A549 (cell line): ENCODE measurements at regions not wholly inside any gene's neighbourhood (a gene's known extent, or its start where the extent isn't known, plus 50 kb on each side); places are given as distances from the start of the nearest gene placed in this dataset.

ENCODE experiments used
- ATAC-seq, 2 experiments: fragments of 200-7000 bp in 1 of 2; fragments of >200 bp in 1 of 2; cut with Nextera tagmentation in 1 of 2; cut with Tn5 transposase in 1 of 2; 3 replicates each; pipeline versions ENCODE4 v1.8.0 to v1.9.1; 2018 to 2020; ENCODE audit warnings: mild to moderate bottlenecking in 1 of 2, moderate library complexity in 1 of 2
- CTCF ChIA-PET: fragments of 300-600 bp; sonication (Branson Sonifier 250); formaldehyde crosslinking; extraction: SDS; loops from one replicate; lab custom pipeline; 2021; ENCODE audit warnings: antibody characterized with exemption, inconsistent platforms; lab: Yijun Ruan, JAX
- POLR2A ChIA-PET: fragments of 350-600 bp; formaldehyde crosslinking; extraction: SDS; loops from one replicate; lab custom pipeline; 2021; ENCODE audit warnings: antibody characterized with exemption, inconsistent platforms; lab: Yijun Ruan, JAX
- DNase-seq, 2 experiments: peaks; one replicate each; pipeline versions ENCODE4 v3.0.0 to v3.0.0-alpha.2; 2011 to 2016; ENCODE audit warnings: low read depth in 1 of 2, low spot score in 1 of 2
- FAIRE-seq: peaks from 2 replicates; lab custom pipeline; 2011; peaks lifted over from hg19 to GRCh38; lab: Jason Lieb, UNC
- H3K27ac ChIP-seq, 2 experiments: fragments of >200 bp; sonication (Bioruptor Twin); formaldehyde crosslinking; 3 replicates each; pipeline ENCODE4 v1.5.1; 2016 to 2017
- H3K4me1 ChIP-seq: fragments of >200 bp; sonication (Bioruptor Twin); formaldehyde crosslinking; 3 replicates; pipeline ENCODE4 v1.6.1; 2016
- H3K4me2 ChIP-seq: fragments of >200 bp; sonication (Bioruptor Twin); formaldehyde crosslinking; 3 replicates; pipeline ENCODE4 v1.6.1; 2016
- H3K4me3 ChIP-seq: fragments of >200 bp; sonication (Bioruptor Twin); formaldehyde crosslinking; 3 replicates; pipeline ENCODE4 v1.5.1; 2016
- H3K9me3 ChIP-seq: fragments of >200 bp; sonication (Bioruptor Twin); formaldehyde crosslinking; 3 replicates; pipeline ENCODE4 v1.6.1; 2016
- CEBPB ChIP-seq, 2 experiments: fragments of >200 bp in 1 of 2; sonication (Bioruptor Twin) in 1 of 2; formaldehyde crosslinking in 1 of 2; IDR thresholded peaks; 2 replicates each; pipeline ENCODE4 v1.6.1; 2012 to 2016
- EP300 ChIP-seq, 2 experiments: fragments of >200 bp; sonication (Bioruptor Twin); formaldehyde crosslinking; IDR thresholded peaks; 2 replicates in 1 of 2; 3 replicates in 1 of 2; pipeline ENCODE4 v1.6.1; 2016 to 2017
- HEYL ChIP-seq: fragments of 250-450 bp; sonication (Bioruptor Pico); IDR thresholded peaks from 2 replicates; pipeline ENCODE4 v1.8.0; 2021; ENCODE audit warnings: mild to moderate bottlenecking, moderate library complexity
- HOXB13 ChIP-seq: fragments of 250-450 bp; sonication (Bioruptor Pico); IDR thresholded peaks from 2 replicates; pipeline ENCODE4 v1.5.0; 2020; ENCODE audit warnings: low read depth, mild to moderate bottlenecking, moderate library complexity
- HOXB5 ChIP-seq: fragments of 250-450 bp; sonication (Bioruptor Pico); IDR thresholded peaks from 2 replicates; pipeline ENCODE4 v1.5.0; 2020; ENCODE audit warnings: mild to moderate bottlenecking, moderate library complexity
- JUN ChIP-seq, 2 experiments: fragments of >200 bp; sonication (Bioruptor Twin); formaldehyde crosslinking; IDR thresholded peaks; 2 replicates in 1 of 2; 3 replicates in 1 of 2; pipeline ENCODE4 v1.6.1; 2016 to 2017
- JUNB ChIP-seq: fragments of >200 bp; sonication (Bioruptor Twin); formaldehyde crosslinking; IDR thresholded peaks from 2 replicates; pipeline ENCODE4 v1.6.1; 2016
- KDM1A ChIP-seq: fragments of 200-600 bp; sonication (generic); IDR thresholded peaks from 2 replicates; pipeline ENCODE4 v1.6.1; 2016; ENCODE audit warnings: low read depth, mild to moderate bottlenecking
- MAZ ChIP-seq: fragments of 150-350 bp; IDR thresholded peaks from 2 replicates; pipeline ENCODE4 v1.6.1; 2014; ENCODE audit warnings: antibody characterized with exemption, low read depth, low read length, borderline replicate concordance
- NFE2L2 ChIP-seq: fragments of 150-350 bp; conservative IDR thresholded peaks from 2 replicates; pipeline ENCODE4 v1.6.1; 2014; ENCODE audit warnings: low read length
- NPAS2 ChIP-seq: fragments of 250-450 bp; sonication (Bioruptor Pico); IDR thresholded peaks from 2 replicates; pipeline ENCODE4 v1.8.0; 2022; ENCODE audit warnings: mild to moderate bottlenecking, moderate library complexity, borderline replicate concordance
- POLR2A ChIP-seq: IDR thresholded peaks from 2 replicates; pipeline ENCODE4 v1.6.1; 2012; ENCODE audit warnings: mild to moderate bottlenecking, low read length
- RARB ChIP-seq: fragments of 250-450 bp; sonication (Bioruptor Pico); IDR thresholded peaks from 2 replicates; pipeline ENCODE4 v1.8.0; 2021; ENCODE audit warnings: mild to moderate bottlenecking, moderate library complexity
- RCOR1 ChIP-seq: fragments of 150-350 bp; IDR thresholded peaks from 2 replicates; pipeline ENCODE4 v1.6.1; 2014; ENCODE audit warnings: antibody characterized with exemption, low read length, low read depth
- RNF2 ChIP-seq: fragments of 200-600 bp; sonication (generic); IDR thresholded peaks from 2 replicates; pipeline ENCODE4 v1.6.1; 2016; ENCODE audit warnings: low read depth, mild to moderate bottlenecking, antibody characterized with exemption, moderate library complexity, borderline replicate concordance
- TP53 ChIP-seq: fragments of 250-450 bp; sonication (Bioruptor Pico); IDR thresholded peaks from 2 replicates; pipeline ENCODE4 v1.5.0; 2021; ENCODE audit warnings: mild to moderate bottlenecking, moderate library complexity
- ZSCAN20 ChIP-seq: fragments of 250-450 bp; sonication (Bioruptor Pico); IDR thresholded peaks from 2 replicates; pipeline ENCODE4 v1.8.0; 2022; ENCODE audit warnings: mild to moderate bottlenecking, moderate library complexity
- WGBS: methylation state at CpG from one replicate; pipeline ENCODE4 v1.1.6; 2017; ENCODE audit errors: missing lambda C conversion rate; 5-methylcytosine and 5-hydroxymethylcytosine counted together
- TF ChIP-seq, protein P1 (sequence below): fragments of >200 bp; sonication (Bioruptor Twin); formaldehyde crosslinking; IDR thresholded peaks from 2 replicates; pipeline ENCODE4 v1.6.1; 2016
- TF ChIP-seq, protein P2 (sequence below): fragments of 150-350 bp; IDR thresholded peaks from 2 replicates; pipeline ENCODE4 v1.6.1; 2014; ENCODE audit warnings: low read depth, mild to moderate bottlenecking, low read length
- TF ChIP-seq, protein P3 (sequence below): IDR thresholded peaks from 2 replicates; pipeline ENCODE4 v1.6.1; 2012
- TF ChIP-seq, protein P4 (sequence below): fragments of >200 bp; sonication (Bioruptor Twin); formaldehyde crosslinking; IDR thresholded peaks from 3 replicates; pipeline ENCODE4 v1.6.1; 2016
- TF ChIP-seq, protein P5 (sequence below): fragments of >200 bp; sonication (Bioruptor Twin); formaldehyde crosslinking; IDR thresholded peaks from 3 replicates; pipeline ENCODE4 v1.5.1; 2016
- TF ChIP-seq, protein P6 (sequence below): fragments of 200-600 bp; sonication (generic); IDR thresholded peaks from 2 replicates; pipeline ENCODE4 v1.6.1; 2016; ENCODE audit warnings: antibody characterized with exemption, mild to moderate bottlenecking, moderate library complexity

DNA sequence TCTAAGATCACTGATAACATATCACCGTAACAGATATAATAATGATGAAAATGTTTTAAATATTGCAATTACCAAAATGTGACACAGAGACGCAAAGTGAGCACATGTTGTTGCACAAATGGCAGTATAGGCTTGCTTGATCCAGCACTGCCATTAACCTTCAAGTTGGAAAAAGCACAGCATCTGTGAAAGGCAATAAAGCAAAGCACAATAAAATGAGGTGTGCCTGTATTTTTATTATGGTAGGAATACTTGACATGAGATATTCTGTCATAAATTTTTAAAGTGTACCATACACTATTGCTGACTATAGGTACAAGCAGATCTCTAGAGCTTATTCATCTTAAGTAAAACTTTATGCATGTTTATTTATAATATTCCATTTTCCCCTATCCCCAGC lies 312.2 kb downstream of the PTH2R start:
- CTCF ChIA-PET, result no interaction called here
- ATAC-seq (no peak), DNase-seq (no peak), FAIRE-seq (no peak)
- Histone ChIP-seq H3K4me2 (no peak overlapping the region), H3K4me3 (no peak overlapping the region), H3K9me3 (no peaks in the 10 kb centered on the region), H3K4me1 (no peaks in the 10 kb centered on the region), H3K27ac (no peak overlapping the region)
- POLR2A ChIA-PET, result no interaction called here
- WGBS, result 30% methylated on average over 2 of the region's 2 CpGs
- TF ChIP-seq MAZ, result no peak
- TF ChIP-seq NFE2L2, result no peak
- no peak for TF ChIP-seq ZSCAN20 (CRISPR knock-in tag)

DNA sequence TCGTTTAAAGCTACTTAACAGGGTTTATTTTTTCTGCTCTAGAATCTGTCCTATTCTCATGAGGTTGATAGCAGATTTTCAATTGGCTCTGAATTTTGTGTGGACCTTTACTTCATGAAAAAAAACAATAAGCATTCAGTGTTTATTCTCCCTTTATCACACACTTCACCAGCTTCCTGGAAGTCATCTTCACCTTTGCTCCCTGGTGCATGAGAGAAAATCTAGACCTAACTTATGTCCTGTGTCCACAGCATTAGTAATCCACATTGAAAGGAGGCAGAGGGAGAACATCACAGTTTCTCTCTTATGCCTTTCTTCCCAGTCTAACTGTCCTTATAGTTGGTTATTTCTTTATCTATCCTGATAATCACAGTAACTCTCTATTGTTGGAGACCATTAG lies 316.1 kb downstream of the PTH2R start:
- ChIA-PET POLR2A (no interaction called here), CTCF (no interaction called here)
- Histone ChIP-seq H3K4me2 (no peak overlapping the region), H3K4me1 (no peaks in the 10 kb centered on the region), H3K4me3 (no peak overlapping the region), H3K9me3 (no peaks in the 10 kb centered on the region), H3K27ac (no peak overlapping the region)
- DNase-seq (no peak), ATAC-seq (no peak), FAIRE-seq (no peak)
- TF ChIP-seq RCOR1, result no peak
- TF ChIP-seq, protein P1, sequence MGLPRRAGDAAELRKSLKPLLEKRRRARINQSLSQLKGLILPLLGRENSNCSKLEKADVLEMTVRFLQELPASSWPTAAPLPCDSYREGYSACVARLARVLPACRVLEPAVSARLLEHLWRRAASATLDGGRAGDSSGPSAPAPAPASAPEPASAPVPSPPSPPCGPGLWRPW, result no peak
- TF ChIP-seq, protein P2, sequence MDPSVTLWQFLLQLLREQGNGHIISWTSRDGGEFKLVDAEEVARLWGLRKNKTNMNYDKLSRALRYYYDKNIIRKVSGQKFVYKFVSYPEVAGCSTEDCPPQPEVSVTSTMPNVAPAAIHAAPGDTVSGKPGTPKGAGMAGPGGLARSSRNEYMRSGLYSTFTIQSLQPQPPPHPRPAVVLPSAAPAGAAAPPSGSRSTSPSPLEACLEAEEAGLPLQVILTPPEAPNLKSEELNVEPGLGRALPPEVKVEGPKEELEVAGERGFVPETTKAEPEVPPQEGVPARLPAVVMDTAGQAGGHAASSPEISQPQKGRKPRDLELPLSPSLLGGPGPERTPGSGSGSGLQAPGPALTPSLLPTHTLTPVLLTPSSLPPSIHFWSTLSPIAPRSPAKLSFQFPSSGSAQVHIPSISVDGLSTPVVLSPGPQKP, result no peak
- TF ChIP-seq, protein P3, sequence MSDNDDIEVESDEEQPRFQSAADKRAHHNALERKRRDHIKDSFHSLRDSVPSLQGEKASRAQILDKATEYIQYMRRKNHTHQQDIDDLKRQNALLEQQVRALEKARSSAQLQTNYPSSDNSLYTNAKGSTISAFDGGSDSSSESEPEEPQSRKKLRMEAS, result no peak
- WGBS, result 0% methylated on average over 1 of the region's 1 CpG

DNA sequence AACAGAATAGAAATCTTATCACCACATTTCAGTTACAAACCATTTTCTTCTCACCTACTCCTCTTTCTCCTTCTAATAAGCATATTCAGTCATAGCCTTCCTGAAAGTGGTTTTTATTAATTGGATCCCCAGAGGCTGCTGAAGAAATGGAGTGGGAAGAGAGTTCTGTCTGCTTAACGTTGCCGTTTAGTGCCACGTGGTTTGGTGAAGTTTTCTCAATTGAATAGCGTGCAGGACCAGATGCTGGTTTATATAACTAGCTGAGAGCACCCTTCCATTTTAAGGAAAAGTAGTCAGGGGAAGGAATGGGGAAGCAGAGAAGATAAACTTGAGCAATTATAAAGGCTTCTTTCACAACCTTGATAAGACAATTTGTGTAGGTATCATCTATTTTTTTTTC lies 318.7 kb downstream of the PTH2R start:
- DNase-seq (no peak), ATAC-seq (no peak)
- no peaks in the 10 kb centered on the region for H3K9me3 ChIP-seq
- POLR2A ChIA-PET, result no interaction called here
- no peak for TF ChIP-seq NPAS2 (CRISPR knock-in tag)
- TF ChIP-seq, protein P4, sequence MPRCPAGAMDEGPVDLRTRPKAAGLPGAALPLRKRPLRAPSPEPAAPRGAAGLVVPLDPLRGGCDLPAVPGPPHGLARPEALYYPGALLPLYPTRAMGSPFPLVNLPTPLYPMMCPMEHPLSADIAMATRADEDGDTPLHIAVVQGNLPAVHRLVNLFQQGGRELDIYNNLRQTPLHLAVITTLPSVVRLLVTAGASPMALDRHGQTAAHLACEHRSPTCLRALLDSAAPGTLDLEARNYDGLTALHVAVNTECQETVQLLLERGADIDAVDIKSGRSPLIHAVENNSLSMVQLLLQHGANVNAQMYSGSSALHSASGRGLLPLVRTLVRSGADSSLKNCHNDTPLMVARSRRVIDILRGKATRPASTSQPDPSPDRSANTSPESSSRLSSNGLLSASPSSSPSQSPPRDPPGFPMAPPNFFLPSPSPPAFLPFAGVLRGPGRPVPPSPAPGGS, result no peak
- TF ChIP-seq POLR2A, result no peak
- TF ChIP-seq, all 56 proteins: peak for 0
- CTCF ChIA-PET, result no interaction called here
- H3K4me2 ChIP-seq, result no peak overlapping the region
- no peaks in the 10 kb centered on the region for H3K4me1 ChIP-seq
- no peak overlapping the region for H3K27ac ChIP-seq
- H3K4me3 ChIP-seq, result no peak overlapping the region
- WGBS, result 12% methylated on average over 4 of the region's 4 CpGs
- no peak for FAIRE-seq

DNA sequence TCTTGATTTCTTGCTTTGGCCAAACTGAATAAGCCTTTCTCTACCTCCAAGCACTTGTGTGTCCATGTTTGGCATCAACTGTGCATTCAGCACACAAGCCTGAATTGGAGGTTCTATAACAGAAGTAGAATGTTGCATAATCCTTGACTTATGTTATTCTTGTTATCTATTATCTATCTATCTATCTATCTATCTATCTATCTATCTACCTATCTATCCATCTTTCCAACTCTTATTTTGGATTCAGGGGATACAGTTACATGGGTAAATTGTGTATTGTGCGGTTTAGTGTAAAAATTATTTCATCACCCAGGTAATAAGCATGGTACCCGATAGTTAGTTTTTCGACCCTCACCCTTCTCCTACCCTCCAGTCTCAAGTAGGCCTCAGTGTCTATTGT lies 319.6 kb downstream of the PTH2R start:
- ChIA-PET POLR2A (no interaction called here), CTCF (no interaction called here)
- 37% methylated on average over 3 of the region's 3 CpGs for WGBS
- Histone ChIP-seq H3K27ac (no peak overlapping the region), H3K4me3 (no peak overlapping the region), H3K4me1 (no peaks in the 10 kb centered on the region), H3K4me2 (no peak overlapping the region), H3K9me3 (no peaks in the 10 kb centered on the region)
- FAIRE-seq (no peak), ATAC-seq (no peak), DNase-seq (no peak)
- TF ChIP-seq HOXB13 (CRISPR knock-in tag) (no peak), KDM1A (no peak), CEBPB (IDR thresholded peaks at IDR 0.05) (no peak), HOXB5 (CRISPR knock-in tag) (no peak), HEYL (CRISPR knock-in tag) (no peak), EP300 (IDR thresholded peaks at IDR 0.05) (no peak), JUN (IDR thresholded peaks at IDR 0.05) (no peak), TP53 (CRISPR knock-in tag) (no peak), RARB (CRISPR knock-in tag) (no peak), RNF2 (no peak), JUNB (no peak)
- TF ChIP-seq, protein P5, sequence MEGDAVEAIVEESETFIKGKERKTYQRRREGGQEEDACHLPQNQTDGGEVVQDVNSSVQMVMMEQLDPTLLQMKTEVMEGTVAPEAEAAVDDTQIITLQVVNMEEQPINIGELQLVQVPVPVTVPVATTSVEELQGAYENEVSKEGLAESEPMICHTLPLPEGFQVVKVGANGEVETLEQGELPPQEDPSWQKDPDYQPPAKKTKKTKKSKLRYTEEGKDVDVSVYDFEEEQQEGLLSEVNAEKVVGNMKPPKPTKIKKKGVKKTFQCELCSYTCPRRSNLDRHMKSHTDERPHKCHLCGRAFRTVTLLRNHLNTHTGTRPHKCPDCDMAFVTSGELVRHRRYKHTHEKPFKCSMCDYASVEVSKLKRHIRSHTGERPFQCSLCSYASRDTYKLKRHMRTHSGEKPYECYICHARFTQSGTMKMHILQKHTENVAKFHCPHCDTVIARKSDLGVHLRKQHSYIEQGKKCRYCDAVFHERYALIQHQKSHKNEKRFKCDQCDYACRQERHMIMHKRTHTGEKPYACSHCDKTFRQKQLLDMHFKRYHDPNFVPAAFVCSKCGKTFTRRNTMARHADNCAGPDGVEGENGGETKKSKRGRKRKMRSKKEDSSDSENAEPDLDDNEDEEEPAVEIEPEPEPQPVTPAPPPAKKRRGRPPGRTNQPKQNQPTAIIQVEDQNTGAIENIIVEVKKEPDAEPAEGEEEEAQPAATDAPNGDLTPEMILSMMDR, result no peak
- TF ChIP-seq, protein P6, sequence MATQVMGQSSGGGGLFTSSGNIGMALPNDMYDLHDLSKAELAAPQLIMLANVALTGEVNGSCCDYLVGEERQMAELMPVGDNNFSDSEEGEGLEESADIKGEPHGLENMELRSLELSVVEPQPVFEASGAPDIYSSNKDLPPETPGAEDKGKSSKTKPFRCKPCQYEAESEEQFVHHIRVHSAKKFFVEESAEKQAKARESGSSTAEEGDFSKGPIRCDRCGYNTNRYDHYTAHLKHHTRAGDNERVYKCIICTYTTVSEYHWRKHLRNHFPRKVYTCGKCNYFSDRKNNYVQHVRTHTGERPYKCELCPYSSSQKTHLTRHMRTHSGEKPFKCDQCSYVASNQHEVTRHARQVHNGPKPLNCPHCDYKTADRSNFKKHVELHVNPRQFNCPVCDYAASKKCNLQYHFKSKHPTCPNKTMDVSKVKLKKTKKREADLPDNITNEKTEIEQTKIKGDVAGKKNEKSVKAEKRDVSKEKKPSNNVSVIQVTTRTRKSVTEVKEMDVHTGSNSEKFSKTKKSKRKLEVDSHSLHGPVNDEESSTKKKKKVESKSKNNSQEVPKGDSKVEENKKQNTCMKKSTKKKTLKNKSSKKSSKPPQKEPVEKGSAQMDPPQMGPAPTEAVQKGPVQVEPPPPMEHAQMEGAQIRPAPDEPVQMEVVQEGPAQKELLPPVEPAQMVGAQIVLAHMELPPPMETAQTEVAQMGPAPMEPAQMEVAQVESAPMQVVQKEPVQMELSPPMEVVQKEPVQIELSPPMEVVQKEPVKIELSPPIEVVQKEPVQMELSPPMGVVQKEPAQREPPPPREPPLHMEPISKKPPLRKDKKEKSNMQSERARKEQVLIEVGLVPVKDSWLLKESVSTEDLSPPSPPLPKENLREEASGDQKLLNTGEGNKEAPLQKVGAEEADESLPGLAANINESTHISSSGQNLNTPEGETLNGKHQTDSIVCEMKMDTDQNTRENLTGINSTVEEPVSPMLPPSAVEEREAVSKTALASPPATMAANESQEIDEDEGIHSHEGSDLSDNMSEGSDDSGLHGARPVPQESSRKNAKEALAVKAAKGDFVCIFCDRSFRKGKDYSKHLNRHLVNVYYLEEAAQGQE, result no peak
- TF ChIP-seq, protein P4, result no peak
